HG02610 (cell line): ENCODE measurements at regions not wholly inside any gene's neighbourhood (a gene's known extent, or its start where the extent isn't known, plus 50 kb on each side); places are given as distances from the start of the nearest gene placed in this dataset.

ENCODE experiments used
- ATAC-seq: cut with Tn5 transposase; IDR thresholded peaks from one replicate; pipeline ENCODE4 v1.9.1; 2021; ENCODE audit warnings: mild to moderate bottlenecking, moderate library complexity; ENCODE audit not compliant: unreplicated experiment

- ATAC-seq: no peak
Measured at GRCh38 chr15:75131269-75131643, 70.4 kb upstream of the C15orf39 start.

- ATAC-seq: no peak
Measured at GRCh38 chr15:75134748-75135147, 66.9 kb upstream of the C15orf39 start.

GRCh38 chr15:75136118-75136517 is 65.6 kb upstream of the C15orf39 start:
- no peak for ATAC-seq

- no peak for ATAC-seq
Measured at GRCh38 chr15:75136758-75137157, 64.9 kb upstream of the C15orf39 start.

GRCh38 chr15:75138016-75138999 is 63.4 kb upstream of the C15orf39 start:
- ATAC-seq: no peak

GRCh38 chr15:75140080-75140879 is 61.4 kb upstream of the C15orf39 start:
- ATAC-seq: no peak

- no peak for ATAC-seq
Measured at GRCh38 chr15:75142499-75142898, 59.2 kb upstream of the C15orf39 start.

- ATAC-seq: no peak
Measured at GRCh38 chr15:75143738-75144334, 57.8 kb upstream of the C15orf39 start.

- no peak for ATAC-seq
Measured at GRCh38 chr15:75145027-75145841, 56.4 kb upstream of the C15orf39 start.

- no peak for ATAC-seq
Measured at GRCh38 chr15:75148280-75148679, 53.4 kb upstream of the C15orf39 start.

GRCh38 chr15:75149867-75150709 is 51.6 kb upstream of the C15orf39 start:
- no peak for ATAC-seq

- ATAC-seq: no peak
Measured at GRCh38 chr15:75151214-75152128, 50.2 kb upstream of the C15orf39 start.
